Tibial artery (tissue), 4 donors: ENCODE measurements at regions not wholly inside any gene's neighbourhood (a gene's known extent, or its start where the extent isn't known, plus 50 kb on each side); places are given as distances from the start of the nearest gene placed in this dataset.

ENCODE experiments used
- DNase-seq, 2 donors: peaks; one replicate each; pipeline ENCODE4 v3.0.0-alpha.2; 2019
- H3K27ac ChIP-seq, 2 donors: fragments of 200-600 bp; sonication (generic) in 1 of 2; 1 replicate in 1 of 2; 2 replicates in 1 of 2; pipeline ENCODE4 v1.5.1; 2018 to 2019; ENCODE audit warnings: mild to moderate bottlenecking in 1 of 2
- H3K27me3 ChIP-seq, 2 donors: fragments of 200-600 bp; sonication (generic) in 1 of 2; one replicate each; pipeline versions ENCODE4 v1.5.1 to v1.6.0; 2016 to 2019
- H3K36me3 ChIP-seq, 3 donors: fragments of 200-600 bp; sonication (generic) in 2 of 3; one replicate each; pipeline ENCODE4 v1.5.1; 2016 to 2019; ENCODE audit warnings: mild to moderate bottlenecking in 2 of 3
- H3K4me1 ChIP-seq, 4 donors: fragments of 200-600 bp; sonication (generic) in 2 of 4; 1 replicate in 3 of 4; 2 replicates in 1 of 4; pipeline ENCODE4 v1.5.1; 2016 to 2019
- H3K4me3 ChIP-seq, 2 donors: fragments of 200-600 bp; sonication (generic) in 1 of 2; 1 replicate in 1 of 2; 2 replicates in 1 of 2; pipeline ENCODE4 v1.5.1; 2018 to 2019; ENCODE audit warnings: mild to moderate bottlenecking in 2 of 2
- H3K9me3 ChIP-seq, 3 donors: fragments of 200-600 bp; sonication (generic) in 1 of 3; one replicate each; pipeline ENCODE4 v1.5.1; 2016 to 2019
- intact Hi-C: fragments of 100-400 bp; cut with DNase I; formaldehyde crosslinking; loops from one replicate; pipeline ENCODE4 v1.15.0; 2023; ENCODE audit warnings: low total_unique reads
- TF ChIP-seq, protein P1 (sequence below), 2 experiments: fragments of 200-600 bp in 1 of 2; fragments of 450-650 bp in 1 of 2; IDR thresholded peaks; one replicate each; pipeline ENCODE4 v1.5.1; 2017 to 2019; ENCODE audit warnings: antibody characterized with exemption in 2 of 2, mild to moderate bottlenecking in 1 of 2, moderate library complexity in 1 of 2

DNA sequence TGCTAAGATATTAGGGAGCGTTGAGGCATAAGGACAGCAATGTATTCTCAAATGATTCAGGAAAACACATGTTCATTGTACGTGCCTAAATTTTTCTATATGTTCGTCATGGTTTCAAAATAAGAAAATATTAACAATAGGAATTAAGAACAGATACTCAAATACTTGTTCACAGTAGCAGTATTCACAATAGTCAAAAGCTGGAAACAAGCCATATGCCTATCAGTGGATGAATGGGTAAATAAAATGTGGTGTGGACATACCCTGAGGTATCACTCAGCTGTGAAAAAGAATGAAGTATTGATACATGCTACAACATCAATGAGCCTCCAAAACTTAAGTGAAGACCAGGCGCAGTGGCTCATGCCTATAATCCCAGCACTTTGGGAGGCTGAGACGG is 84.7 kb upstream of the PTER start:
- H3K4me3 ChIP-seq, result no peak overlapping the region
- no peaks in the 10 kb centered on the region for H3K36me3 ChIP-seq
- TF ChIP-seq, protein P1, sequence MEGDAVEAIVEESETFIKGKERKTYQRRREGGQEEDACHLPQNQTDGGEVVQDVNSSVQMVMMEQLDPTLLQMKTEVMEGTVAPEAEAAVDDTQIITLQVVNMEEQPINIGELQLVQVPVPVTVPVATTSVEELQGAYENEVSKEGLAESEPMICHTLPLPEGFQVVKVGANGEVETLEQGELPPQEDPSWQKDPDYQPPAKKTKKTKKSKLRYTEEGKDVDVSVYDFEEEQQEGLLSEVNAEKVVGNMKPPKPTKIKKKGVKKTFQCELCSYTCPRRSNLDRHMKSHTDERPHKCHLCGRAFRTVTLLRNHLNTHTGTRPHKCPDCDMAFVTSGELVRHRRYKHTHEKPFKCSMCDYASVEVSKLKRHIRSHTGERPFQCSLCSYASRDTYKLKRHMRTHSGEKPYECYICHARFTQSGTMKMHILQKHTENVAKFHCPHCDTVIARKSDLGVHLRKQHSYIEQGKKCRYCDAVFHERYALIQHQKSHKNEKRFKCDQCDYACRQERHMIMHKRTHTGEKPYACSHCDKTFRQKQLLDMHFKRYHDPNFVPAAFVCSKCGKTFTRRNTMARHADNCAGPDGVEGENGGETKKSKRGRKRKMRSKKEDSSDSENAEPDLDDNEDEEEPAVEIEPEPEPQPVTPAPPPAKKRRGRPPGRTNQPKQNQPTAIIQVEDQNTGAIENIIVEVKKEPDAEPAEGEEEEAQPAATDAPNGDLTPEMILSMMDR (IDR thresholded peaks at IDR 0.05), result no peak
- intact Hi-C loops, result no loop called here
- no peaks in the 10 kb centered on the region for H3K9me3 ChIP-seq
- no peaks in the 10 kb centered on the region for H3K4me1 ChIP-seq
- no peak overlapping the region for H3K27ac ChIP-seq
- H3K27me3 ChIP-seq, result no peaks in the 10 kb centered on the region
- DNase-seq, result no peak

DNA sequence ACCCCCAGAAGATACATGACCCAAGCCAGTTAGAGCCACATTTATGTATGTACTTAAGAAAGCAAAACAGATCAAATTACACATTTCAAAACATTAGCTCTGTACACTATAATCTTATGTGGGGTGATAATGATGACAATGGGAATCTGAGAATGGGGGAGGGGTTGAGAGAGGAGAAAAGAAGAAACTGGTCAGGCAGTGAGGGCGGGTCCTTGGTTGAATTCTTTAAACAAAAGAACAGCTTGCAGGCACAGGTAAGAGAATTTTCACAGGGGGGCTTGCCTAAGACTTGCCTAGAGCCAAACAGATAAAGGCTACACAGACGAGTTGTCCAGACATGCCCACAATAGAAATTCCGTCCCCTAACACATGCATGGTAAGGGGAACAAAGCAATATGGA is 76.8 kb upstream of the PTER start:
- H3K27me3 ChIP-seq, result no peaks in the 10 kb centered on the region
- H3K27ac ChIP-seq, result no peak overlapping the region
- H3K9me3 ChIP-seq, result no peaks in the 10 kb centered on the region
- no peak overlapping the region for H3K4me3 ChIP-seq
- H3K4me1 ChIP-seq, result no peaks in the 10 kb centered on the region
- intact Hi-C loops, result no loop called here
- TF ChIP-seq, protein P1 (IDR thresholded peaks at IDR 0.05), result no peak
- no peaks in the 10 kb centered on the region for H3K36me3 ChIP-seq
- DNase-seq, result no peak

DNA sequence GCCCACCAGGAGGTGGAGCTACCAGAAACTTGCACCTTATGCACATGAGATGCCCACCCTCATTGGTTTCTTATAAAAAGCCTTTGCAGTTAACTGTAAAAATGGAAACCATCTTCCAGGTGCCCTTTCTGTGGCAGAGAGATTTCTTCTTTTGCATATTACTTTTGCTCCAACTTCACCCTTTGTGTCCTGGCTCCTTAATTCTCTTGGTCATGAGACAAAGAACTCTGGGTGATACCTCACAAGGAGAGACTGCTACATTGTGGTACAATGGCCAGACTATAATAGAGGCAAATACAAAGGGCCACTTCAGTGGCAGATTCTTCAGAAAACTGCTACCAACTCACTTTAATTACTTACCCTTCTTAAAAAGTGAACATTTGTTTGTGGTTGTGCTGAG is 76.4 kb upstream of the PTER start:
- intact Hi-C loops, result no loop called here
- TF ChIP-seq, protein P1 (IDR thresholded peaks at IDR 0.05), result no peak
- Histone ChIP-seq H3K27me3 (no peaks in the 10 kb centered on the region), H3K4me3 (no peak overlapping the region), H3K36me3 (no peaks in the 10 kb centered on the region), H3K4me1 (no peaks in the 10 kb centered on the region), H3K9me3 (no peaks in the 10 kb centered on the region), H3K27ac (no peak overlapping the region)
- DNase-seq, result no peak

DNA sequence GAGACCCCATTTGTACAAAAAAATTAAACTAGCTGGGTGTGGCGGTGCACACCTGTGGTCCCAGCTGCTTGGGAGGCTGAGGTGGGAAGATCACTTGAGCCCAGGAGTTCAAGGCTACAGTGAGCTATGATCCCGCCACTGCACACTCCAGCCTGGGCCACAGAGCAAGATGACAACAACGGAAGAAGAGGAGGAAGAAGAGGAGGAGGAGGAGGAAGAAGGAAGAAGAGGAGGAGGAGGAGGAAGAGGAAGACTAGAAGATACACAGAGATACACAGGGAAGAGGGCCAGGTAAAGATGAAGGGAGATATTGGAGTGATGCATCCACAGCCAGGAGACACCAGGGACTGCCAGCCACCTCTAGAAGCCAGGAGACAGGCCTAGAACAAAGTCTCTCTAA is 75.7 kb upstream of the PTER start:
- no peaks in the 10 kb centered on the region for H3K36me3 ChIP-seq
- no peak overlapping the region for H3K27ac ChIP-seq
- no peaks in the 10 kb centered on the region for H3K4me1 ChIP-seq
- no peak overlapping the region for H3K4me3 ChIP-seq
- no peak for DNase-seq
- intact Hi-C loops, result no loop called here
- no peaks in the 10 kb centered on the region for H3K27me3 ChIP-seq
- no peaks in the 10 kb centered on the region for H3K9me3 ChIP-seq
- TF ChIP-seq, protein P1 (IDR thresholded peaks at IDR 0.05), result no peak

DNA sequence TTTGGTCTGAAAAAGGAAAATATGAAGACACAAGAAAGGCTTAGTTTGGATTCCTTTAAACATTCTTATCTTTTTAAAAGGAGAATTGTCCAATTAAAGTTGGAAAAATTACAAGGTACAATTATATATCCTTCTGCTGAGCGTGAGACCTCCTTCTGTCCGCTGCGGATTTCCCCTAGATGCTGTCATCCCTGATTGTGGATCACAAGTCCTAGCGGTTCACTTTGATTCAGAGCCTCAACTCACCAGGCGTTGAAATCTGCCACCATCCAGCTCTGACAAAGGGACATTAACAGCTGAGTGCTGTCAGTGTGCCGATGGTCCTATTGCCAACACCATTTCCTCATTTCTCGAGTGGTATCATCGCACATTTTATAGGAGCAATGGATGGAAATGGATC is 73.1 kb upstream of the PTER start:
- no peak for DNase-seq
- H3K4me3 ChIP-seq, result no peak overlapping the region
- TF ChIP-seq, protein P1 (IDR thresholded peaks at IDR 0.05), result no peak
- peaks cover 0 to 5% of the 10 kb centered on the region in 2 donors for H3K27me3 ChIP-seq
- no peaks in the 10 kb centered on the region for H3K4me1 ChIP-seq
- H3K36me3 ChIP-seq, result no peaks in the 10 kb centered on the region
- no peak overlapping the region for H3K27ac ChIP-seq
- intact Hi-C loops, result no loop called here
- no peaks in the 10 kb centered on the region for H3K9me3 ChIP-seq

DNA sequence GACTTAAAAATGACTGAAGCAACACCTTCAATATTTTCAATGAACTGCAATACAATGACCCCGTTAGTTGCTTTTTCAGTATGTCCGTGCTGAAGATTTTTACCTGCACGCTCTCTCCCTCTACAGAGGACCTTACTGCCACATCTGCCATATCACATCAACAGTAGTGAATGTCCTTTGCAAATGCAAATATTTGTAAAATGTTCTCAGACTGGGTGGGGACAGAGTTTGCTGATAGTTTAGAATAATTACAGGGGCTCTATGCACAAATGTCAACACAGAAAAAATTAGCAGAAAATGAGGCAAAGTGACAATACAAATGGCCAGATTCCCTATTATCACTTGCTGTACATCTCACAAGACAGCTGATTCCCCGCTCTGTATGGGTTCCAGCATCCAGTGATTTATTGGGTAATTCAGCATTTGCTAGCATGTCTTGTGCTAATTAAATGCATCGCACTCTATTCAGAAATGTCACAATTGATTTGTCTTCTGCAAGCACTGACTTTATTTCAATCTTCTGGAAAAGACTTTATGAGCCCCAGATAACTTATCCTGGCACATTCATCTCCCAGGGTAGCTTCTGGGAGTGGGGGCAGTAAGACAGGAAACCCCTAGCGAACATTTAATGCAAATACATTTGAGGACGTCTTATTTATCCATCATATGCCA is 69.1 kb upstream of the PTER start:
- Histone ChIP-seq H3K27ac (no peak overlapping the region), H3K9me3 (no peaks in the 10 kb centered on the region), H3K4me1 (no peaks in the 10 kb centered on the region), H3K36me3 (no peaks in the 10 kb centered on the region), H3K27me3 (peaks cover 0 to 5% of the 10 kb centered on the region in 2 donors), H3K4me3 (no peak overlapping the region)
- DNase-seq, result no peak
- TF ChIP-seq, protein P1 (IDR thresholded peaks at IDR 0.05), result no peak
- intact Hi-C loops, result no loop called here
